Retinal pigment epithelial cell (primary cell): ENCODE measurements at regions not wholly inside any gene's neighbourhood (a gene's known extent, or its start where the extent isn't known, plus 50 kb on each side); places are given as distances from the start of the nearest gene placed in this dataset.

ENCODE experiments used
- DNase-seq: peaks from one replicate; pipeline ENCODE4 v3.0.0-alpha.2; 2010; ENCODE audit warnings: low read depth
- H3K4me3 ChIP-seq: 2 replicates; pipeline ENCODE4 v1.5.1; 2011; ENCODE audit warnings: mild to moderate bottlenecking, low read length, control low read depth, moderate library complexity
- TF ChIP-seq, protein P1 (sequence below): conservative IDR thresholded peaks from 2 replicates; pipeline ENCODE4 v1.5.1; 2011; ENCODE audit warnings: low read depth, low read length, control low read depth, inconsistent platforms

DNA sequence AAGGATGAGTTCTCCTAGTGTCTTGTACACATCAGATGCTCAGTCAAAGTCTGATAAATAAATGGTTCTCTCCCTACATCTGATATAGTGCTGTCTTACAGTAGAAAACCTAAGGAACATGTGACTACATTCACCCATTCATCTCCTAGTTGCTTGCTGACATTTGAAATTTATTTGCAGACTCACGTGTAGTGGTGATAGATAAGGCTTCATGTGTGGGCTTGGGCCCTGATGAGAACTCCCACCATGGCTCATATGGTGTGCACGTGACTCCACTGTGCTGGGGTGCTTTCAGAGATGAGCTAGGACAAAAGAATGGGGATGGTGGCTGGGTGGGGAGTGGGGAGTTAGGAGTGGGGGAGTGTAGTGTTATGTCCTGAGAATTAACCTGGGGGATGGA, 287.3 kb downstream of the RPS24 start:
- TF ChIP-seq, protein P1, sequence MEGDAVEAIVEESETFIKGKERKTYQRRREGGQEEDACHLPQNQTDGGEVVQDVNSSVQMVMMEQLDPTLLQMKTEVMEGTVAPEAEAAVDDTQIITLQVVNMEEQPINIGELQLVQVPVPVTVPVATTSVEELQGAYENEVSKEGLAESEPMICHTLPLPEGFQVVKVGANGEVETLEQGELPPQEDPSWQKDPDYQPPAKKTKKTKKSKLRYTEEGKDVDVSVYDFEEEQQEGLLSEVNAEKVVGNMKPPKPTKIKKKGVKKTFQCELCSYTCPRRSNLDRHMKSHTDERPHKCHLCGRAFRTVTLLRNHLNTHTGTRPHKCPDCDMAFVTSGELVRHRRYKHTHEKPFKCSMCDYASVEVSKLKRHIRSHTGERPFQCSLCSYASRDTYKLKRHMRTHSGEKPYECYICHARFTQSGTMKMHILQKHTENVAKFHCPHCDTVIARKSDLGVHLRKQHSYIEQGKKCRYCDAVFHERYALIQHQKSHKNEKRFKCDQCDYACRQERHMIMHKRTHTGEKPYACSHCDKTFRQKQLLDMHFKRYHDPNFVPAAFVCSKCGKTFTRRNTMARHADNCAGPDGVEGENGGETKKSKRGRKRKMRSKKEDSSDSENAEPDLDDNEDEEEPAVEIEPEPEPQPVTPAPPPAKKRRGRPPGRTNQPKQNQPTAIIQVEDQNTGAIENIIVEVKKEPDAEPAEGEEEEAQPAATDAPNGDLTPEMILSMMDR: no peak
- no peak overlapping the region for H3K4me3 ChIP-seq

DNA sequence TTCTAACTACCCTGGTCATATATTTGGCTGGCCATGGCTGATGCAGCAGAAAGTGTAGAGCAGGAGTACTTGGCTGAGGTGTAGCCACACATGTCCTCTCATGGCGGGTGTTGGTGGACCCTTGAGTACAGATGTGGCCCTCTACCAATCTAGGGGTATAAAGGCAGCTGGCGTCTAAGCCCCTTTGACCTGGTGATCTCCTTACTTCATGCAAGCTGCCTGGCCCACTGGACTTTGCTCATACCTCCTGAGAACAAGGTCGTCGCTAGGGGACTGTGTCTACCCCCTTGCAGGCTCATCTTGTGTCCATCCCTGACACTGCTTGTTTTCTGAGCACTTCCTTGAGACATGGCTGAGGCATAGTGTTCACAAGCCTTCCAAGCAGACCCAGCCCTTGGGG, 287.8 kb downstream of the RPS24 start:
- no peak overlapping the region for H3K4me3 ChIP-seq
- DNase-seq: no peak
- TF ChIP-seq, protein P1: no peak

More for the DNA sequence above, 287.3 kb downstream of the RPS24 start:
- DNase-seq: no peak

DNA sequence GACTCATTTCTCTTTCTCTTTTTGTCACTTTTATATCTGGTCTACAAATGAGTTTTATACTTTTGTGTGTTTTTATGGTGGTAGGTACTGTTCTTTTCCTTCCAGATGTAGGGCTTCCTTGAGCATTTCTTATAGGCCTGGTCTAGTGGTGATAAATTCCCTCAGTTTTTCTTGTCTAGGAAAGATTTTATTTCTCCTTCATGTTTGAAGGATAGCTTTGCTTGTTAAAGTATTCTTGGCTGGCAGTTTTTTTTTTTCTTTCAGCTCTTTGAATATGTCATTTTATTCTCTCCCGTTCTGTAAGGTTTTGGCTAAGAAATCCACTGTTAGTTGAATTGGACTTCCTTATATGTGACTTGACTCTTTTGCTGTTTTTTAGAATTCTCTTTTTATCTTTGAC, 292.7 kb downstream of the RPS24 start:
- no peak for DNase-seq
- TF ChIP-seq, protein P1: no peak

DNA sequence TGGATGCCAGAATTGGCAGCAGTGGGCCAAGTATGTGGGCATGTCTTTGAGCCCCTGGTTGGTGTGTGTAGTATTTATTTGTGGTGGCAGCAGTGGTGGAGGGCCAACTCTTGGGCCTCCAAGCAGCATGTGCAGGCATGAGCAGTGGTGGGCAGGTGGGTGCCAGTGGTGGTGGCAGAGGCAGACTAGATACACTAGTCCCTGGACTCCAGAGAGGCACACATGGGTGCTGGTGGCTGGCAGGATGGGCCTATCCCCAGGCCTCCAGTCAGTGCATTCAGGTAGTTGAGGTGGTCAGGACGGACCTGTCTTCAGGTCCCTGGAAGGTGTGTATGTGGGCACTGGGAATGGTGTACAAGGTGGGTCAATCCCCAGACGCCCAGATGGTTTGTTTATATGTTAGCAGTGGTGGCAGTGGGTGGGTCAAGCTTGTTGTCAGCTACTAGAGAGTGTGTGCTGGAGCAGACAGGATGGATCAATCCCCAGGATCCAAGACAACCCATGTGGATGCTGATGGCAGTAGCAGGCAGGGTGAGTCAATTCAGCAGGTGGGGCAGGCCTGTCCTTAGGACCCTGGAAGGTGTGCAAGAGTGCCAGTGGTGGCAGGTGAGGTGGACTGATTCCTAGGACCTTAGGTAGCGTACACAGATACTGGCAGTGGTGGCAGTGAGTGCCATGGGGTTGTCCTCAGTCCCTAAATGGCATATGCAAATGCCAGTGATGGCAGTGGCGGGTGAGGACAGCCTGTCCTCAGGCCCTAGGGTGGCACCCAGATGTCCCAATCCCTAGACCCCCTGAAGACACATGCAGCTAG, 294.3 kb downstream of the RPS24 start:
- no peak for DNase-seq
- TF ChIP-seq, protein P1: no peak
- H3K4me3 ChIP-seq: no peak overlapping the region

More for the DNA sequence above, 292.7 kb downstream of the RPS24 start:
- no peak overlapping the region for H3K4me3 ChIP-seq

DNA sequence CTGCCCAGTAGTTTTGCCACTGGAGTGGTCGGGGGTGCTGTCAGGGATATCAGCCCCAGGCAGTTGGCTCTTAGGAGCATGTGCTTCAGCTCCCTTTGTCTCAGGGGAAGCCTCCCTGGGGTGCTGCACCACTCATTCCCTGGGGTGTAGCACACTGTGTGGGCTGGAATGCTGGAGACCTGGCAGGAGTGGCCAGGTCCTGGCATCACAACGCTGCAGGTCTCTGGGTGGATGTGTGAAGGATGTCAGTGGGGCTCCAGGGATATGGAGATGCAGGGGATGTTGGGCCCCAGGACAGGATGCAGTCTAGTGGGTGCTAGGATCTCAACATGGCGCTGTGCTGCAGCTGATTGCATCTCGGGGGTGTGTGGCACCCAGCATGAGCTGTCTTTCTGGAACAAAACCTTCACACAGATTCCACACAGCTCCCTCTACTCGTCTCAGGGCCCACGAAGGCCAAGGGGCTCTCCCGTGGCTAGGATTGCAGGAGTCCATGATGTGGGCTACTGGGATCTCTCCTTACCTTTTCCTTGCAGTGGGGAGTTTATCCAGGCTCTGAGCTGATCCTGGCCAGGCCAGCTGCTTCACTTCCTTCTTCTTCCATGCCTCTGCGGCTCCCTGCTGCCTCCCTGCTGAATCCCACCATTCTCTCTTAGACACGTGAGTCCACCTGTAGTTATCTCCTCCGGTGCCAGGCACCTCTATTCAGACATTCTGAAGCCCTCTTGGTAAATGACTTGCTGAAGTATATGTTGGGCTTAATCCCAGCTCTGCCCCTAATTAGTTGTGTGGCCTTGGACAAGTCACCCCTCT, 295.1 kb downstream of the RPS24 start:
- H3K4me3 ChIP-seq: no peak overlapping the region
- no peak for DNase-seq
- TF ChIP-seq, protein P1: no peak

DNA sequence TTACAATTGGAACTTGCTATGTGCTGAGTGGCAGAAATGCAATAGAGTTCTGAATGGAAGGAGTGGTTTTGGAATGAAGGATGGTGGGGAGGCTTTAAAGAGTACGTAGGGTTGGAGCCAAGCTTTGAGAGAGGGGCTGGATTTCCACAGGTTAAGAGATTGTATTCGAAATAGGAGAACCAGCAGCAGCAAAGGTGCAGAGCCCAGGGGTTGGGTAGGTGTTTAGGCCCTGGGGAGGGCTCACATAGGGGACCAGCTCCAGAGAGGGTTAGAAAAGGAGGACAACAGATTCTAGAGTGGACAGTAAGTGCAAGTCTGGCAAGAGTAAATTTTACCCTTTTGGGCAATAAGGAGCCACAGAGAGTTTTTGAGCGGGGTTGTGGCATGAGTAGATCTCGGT, 297.2 kb downstream of the RPS24 start:
- no peak for DNase-seq
- TF ChIP-seq, protein P1: no peak
- H3K4me3 ChIP-seq: no peak overlapping the region
